ENCODE measurements at regions not wholly inside any gene's neighbourhood (a gene's known extent, or its start where the extent isn't known, plus 50 kb on each side); places are given as distances from the start of the nearest gene placed in this dataset.

DNA sequence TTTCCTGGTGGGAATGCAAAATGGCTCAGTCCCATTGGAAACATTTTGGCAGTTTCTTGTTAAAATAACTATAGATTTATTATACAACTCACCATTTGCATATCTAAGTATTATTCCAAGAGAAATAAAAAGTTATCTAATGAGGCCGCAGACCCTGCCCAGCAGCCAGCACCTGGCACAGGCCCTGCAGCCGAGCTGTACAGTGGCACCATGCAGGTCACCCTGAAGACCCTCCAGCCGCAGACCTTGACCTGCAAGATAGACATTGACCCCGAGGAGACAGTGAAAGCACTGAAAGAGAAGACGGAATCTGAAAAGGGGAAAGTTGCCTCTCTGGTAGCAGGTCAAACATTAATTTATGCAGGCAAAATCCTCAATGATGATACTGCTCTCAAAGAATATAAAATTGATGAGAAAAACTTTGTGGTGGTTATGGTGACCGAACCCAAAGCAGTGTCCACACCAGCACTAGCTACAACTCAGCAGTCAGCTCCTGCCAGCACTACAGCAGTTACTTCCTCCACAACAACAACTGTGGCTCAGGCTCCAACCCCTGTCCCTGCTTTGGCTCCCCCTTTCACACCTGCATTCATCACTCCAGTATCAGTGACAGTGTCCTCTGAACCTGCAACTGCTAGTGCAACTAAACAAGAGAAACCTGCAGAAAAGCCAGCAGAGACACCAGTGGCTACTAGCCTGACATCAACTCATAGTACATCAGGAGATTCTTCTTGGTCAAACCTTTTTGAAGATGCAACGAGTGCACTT lies 113.5 kb upstream of the SATB1 start (continued):
- TF ChIP-seq NFRKB (IDR thresholded peaks at IDR 0.05; ENCODE audit: low read depth): no peak
- TF ChIP-seq KAT2B (IDR thresholded peaks at IDR 0.05; ENCODE audit: low read depth, low read length): no peak
- TF ChIP-seq, protein P1, sequence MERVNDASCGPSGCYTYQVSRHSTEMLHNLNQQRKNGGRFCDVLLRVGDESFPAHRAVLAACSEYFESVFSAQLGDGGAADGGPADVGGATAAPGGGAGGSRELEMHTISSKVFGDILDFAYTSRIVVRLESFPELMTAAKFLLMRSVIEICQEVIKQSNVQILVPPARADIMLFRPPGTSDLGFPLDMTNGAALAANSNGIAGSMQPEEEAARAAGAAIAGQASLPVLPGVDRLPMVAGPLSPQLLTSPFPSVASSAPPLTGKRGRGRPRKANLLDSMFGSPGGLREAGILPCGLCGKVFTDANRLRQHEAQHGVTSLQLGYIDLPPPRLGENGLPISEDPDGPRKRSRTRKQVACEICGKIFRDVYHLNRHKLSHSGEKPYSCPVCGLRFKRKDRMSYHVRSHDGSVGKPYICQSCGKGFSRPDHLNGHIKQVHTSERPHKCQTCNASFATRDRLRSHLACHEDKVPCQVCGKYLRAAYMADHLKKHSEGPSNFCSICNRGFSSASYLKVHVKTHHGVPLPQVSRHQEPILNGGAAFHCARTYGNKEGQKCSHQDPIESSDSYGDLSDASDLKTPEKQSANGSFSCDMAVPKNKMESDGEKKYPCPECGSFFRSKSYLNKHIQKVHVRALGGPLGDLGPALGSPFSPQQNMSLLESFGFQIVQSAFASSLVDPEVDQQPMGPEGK (CRISPR knock-in tag; IDR thresholded peaks at IDR 0.05; ENCODE audit: borderline replicate concordance): no peak
- no peak for TF ChIP-seq SMAD1 (IDR thresholded peaks at IDR 0.05; ENCODE audit: low read depth, low read length, partially characterized antibody)
- no peak for TF ChIP-seq JUN (IDR thresholded peaks at IDR 0.05; ENCODE audit: borderline replicate concordance, low read depth, low read length)
- no peak for TF ChIP-seq JUN (CRISPR knock-in tag; IDR thresholded peaks at IDR 0.05; ENCODE audit: borderline replicate concordance)
- no peak for TF ChIP-seq NCOA2 (IDR thresholded peaks at IDR 0.05; ENCODE audit: partially characterized antibody in 2 of 2)
- TF ChIP-seq FOXK2 (conservative IDR thresholded peaks at IDR 0.05 in 1 of 2, IDR thresholded peaks at IDR 0.05 in 1 of 2; ENCODE audit: low read depth in 2 of 2): no peak
- no peak for TF ChIP-seq ZBTB8A (IDR thresholded peaks at IDR 0.05; ENCODE audit: partially characterized antibody)
- TF ChIP-seq RCOR1 (IDR thresholded peaks at IDR 0.05; ENCODE audit: borderline replicate concordance in 1 of 2, low read depth in 2 of 2, low read length in 2 of 2): no peak
- no peak for TF ChIP-seq HIVEP1 (CRISPR knock-in tag; IDR thresholded peaks at IDR 0.05)
- TF ChIP-seq, protein P2, sequence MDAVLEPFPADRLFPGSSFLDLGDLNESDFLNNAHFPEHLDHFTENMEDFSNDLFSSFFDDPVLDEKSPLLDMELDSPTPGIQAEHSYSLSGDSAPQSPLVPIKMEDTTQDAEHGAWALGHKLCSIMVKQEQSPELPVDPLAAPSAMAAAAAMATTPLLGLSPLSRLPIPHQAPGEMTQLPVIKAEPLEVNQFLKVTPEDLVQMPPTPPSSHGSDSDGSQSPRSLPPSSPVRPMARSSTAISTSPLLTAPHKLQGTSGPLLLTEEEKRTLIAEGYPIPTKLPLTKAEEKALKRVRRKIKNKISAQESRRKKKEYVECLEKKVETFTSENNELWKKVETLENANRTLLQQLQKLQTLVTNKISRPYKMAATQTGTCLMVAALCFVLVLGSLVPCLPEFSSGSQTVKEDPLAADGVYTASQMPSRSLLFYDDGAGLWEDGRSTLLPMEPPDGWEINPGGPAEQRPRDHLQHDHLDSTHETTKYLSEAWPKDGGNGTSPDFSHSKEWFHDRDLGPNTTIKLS (IDR thresholded peaks at IDR 0.05; ENCODE audit: borderline replicate concordance, low read depth): no peak
- TF ChIP-seq CREBBP (IDR thresholded peaks at IDR 0.05; ENCODE audit: low read depth, low read length): no peak
- no peak for TF ChIP-seq NBN (IDR thresholded peaks at IDR 0.05; ENCODE audit: low read depth)

Data from K562 (cell line).